Heart left ventricle (tissue), 13 donors: ENCODE measurements at regions not wholly inside any gene's neighbourhood (a gene's known extent, or its start where the extent isn't known, plus 50 kb on each side); places are given as distances from the start of the nearest gene placed in this dataset.

Experiments used
- CTCF ChIP-seq, 12 donors: fragments of 200-600 bp; sonication (generic) in 4 of 12; IDR thresholded peaks; one replicate each; pipeline versions ENCODE4 v1.5.0 to v1.8.0; 2018 to 2022; ENCODE audit warnings: antibody characterized with exemption in 12 of 12, mild to moderate bottlenecking in 5 of 12
- POLR2A ChIP-seq, 2 donors: fragments of 450-650 bp; IDR thresholded peaks; one replicate each; pipeline ENCODE4 v1.6.1; 2017; ENCODE audit warnings: antibody characterized with exemption in 2 of 2, mild to moderate bottlenecking in 2 of 2, moderate library complexity in 2 of 2
- donor health status: ischemic (EF 13 %, LVEDD 7.1; RV severe dilation, severe dysfunction).
- donor health status: DM: no; HTN: yes; CAD: no.
- donor health status: DM: no; HTN: no; CAD: no.
- donor health status: ischemic (EF 25% LVEDD 6.9; RV normal size, moderate dysfunction).
- donor health status: ischemic (EF 25% LVEDD 5.7; RV mildly dilated, moderate dysfunction).
- donor health status: ischemic (EF 35%, LVEDD 5.7; RV mildly dilated, moderate dysfunction).
- donor health status: nonischemic (EF 11% LVEDD 7.7; RV severe dilation, severe dysfunction).
- donor health status: DM: yes; HTN: yes; CAD: no.
- donor health status: PGD.
- donor health status: ischemic (EF 29% LVEDD 5.4; RV normal size, mild dysfunction).
- donor health status: nonischemic (EF 23%, LVEDD 6.1; RV moderate dilation, normal function).

- TF ChIP-seq CTCF (IDR thresholded peaks at IDR 0.05) (no peak), POLR2A (IDR thresholded peaks at IDR 0.05) (no peak)
These were observed 94.2 kb downstream of the FAM50B start for GRCh38 chr6:3943331-3943765.
